ENCODE measurements at regions not wholly inside any gene's neighbourhood (a gene's known extent, or its start where the extent isn't known, plus 50 kb on each side); places are given as distances from the start of the nearest gene placed in this dataset.

DNA sequence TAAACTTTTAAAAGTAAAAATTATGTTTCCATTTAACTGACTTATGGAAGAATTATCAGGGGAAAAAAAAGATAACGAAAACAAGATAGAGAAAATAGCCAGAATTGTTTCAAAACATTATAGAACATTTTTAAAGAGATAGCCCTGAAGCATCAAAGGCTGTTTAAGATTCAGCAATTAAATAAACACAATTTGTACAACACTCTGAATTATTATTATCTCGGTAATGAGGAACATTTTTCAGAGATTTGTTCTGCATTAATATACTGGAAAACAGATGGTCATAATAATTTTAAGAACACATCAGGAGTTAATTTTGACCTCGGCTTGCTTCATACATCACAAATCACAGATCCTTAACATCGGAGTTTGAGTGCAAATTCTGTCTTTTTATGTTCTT is 643.8 kb downstream of the SORCS1 start:
- H3K9me3 ChIP-seq (ENCODE audit: low read depth) = no peaks in the 10 kb centered on the region
- 72% methylated on average over 4 of the region's 4 CpGs for WGBS (ENCODE audit: low lambda C conversion rate, missing lambda C conversion rate)
- no peaks in the 10 kb centered on the region for H4K20me1 ChIP-seq (ENCODE audit: insufficient read depth, poor library complexity, severe bottlenecking)
- H3K79me2 ChIP-seq = no peaks in the 10 kb centered on the region
- no peaks in the 10 kb centered on the region for H3K27me3 ChIP-seq
- H3K4me3 ChIP-seq = no peak overlapping the region
- TF ChIP-seq CTCF (IDR thresholded peaks at IDR 0.05; ENCODE audit: poor library complexity) = no peak
- no peak for TF ChIP-seq EZH2 (IDR thresholded peaks at IDR 0.05; ENCODE audit: borderline replicate concordance)
- no peak for TF ChIP-seq EZH2phosphoT487 (IDR thresholded peaks at IDR 0.05; ENCODE audit: low read depth, severe bottlenecking, unreplicated experiment)
- H3K9me2 ChIP-seq (replicated peaks; ENCODE audit: insufficient read depth) = no peaks in the 10 kb centered on the region
- H3K4me2 ChIP-seq = no peak overlapping the region
- H3K27ac ChIP-seq = no peak overlapping the region
- H2AFZ ChIP-seq = no peak overlapping the region
- no peaks in the 10 kb centered on the region for H3K4me1 ChIP-seq (ENCODE audit: insufficient read depth)
- no peaks in the 10 kb centered on the region for H3K36me3 ChIP-seq (replicated peaks; ENCODE audit: insufficient read depth, low read depth)
- no peak for DNase-seq (ENCODE audit: low spot score)

- no peak for DNase-seq (ENCODE audit: low spot score)
- WGBS (ENCODE audit: low lambda C conversion rate, missing lambda C conversion rate) = 84% methylated on average over 2 of the region's 2 CpGs
- Histone ChIP-seq H3K36me3 (replicated peaks; ENCODE audit: insufficient read depth, low read depth) (no peaks in the 10 kb centered on the region), H3K9me3 (ENCODE audit: low read depth) (no peaks in the 10 kb centered on the region), H2AFZ (no peak overlapping the region), H3K4me3 (no peak overlapping the region), H4K20me1 (ENCODE audit: insufficient read depth, poor library complexity, severe bottlenecking) (no peaks in the 10 kb centered on the region), H3K27me3 (no peaks in the 10 kb centered on the region), H3K4me1 (ENCODE audit: insufficient read depth) (no peaks in the 10 kb centered on the region), H3K27ac (no peak overlapping the region), H3K9me2 (replicated peaks; ENCODE audit: insufficient read depth) (no peaks in the 10 kb centered on the region), H3K4me2 (no peak overlapping the region), H3K79me2 (no peaks in the 10 kb centered on the region)
- TF ChIP-seq EZH2phosphoT487 (IDR thresholded peaks at IDR 0.05; ENCODE audit: low read depth, severe bottlenecking, unreplicated experiment) = no peak
- no peak for TF ChIP-seq EZH2 (IDR thresholded peaks at IDR 0.05; ENCODE audit: borderline replicate concordance)
- TF ChIP-seq CTCF (IDR thresholded peaks at IDR 0.05; ENCODE audit: poor library complexity) = no peak
Observed at GRCh38 chr10:106519376-106520030, 645.0 kb downstream of the SORCS1 start.

DNA sequence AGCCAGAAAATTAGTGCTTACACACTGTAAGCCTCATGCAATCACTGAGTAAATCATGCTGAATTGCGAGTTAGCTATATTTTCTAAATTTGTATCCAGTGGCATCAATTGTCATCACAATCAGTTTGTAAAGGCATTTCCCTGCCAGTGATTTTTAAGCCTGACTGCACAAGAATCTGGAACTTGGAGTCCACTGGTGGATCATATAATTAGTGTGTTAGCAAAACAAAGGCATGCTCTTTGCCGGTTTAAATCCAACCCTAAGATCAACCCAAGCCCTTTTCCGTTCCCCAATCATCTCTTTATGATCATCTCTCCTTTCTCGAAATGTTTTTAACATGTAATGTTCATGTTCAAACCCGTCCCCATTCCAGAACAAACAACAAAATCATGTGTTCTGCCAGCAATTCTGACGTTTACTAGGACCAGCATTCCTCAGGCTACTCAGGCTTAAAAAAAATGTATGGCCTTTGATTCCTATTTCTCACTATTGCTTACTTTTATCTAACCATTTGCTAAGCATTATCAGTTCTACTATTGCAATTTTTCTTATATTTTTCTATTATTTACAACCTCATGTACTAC is 649.2 kb downstream of the SORCS1 start:
- Histone ChIP-seq H2AFZ (no peak overlapping the region), H3K36me3 (replicated peaks; ENCODE audit: insufficient read depth, low read depth) (no peaks in the 10 kb centered on the region)

More for the DNA sequence above, 649.2 kb downstream of the SORCS1 start:
- Histone ChIP-seq H3K9me3 (ENCODE audit: low read depth) (no peaks in the 10 kb centered on the region), H3K9me2 (replicated peaks; ENCODE audit: insufficient read depth) (no peaks in the 10 kb centered on the region), H4K20me1 (ENCODE audit: insufficient read depth, poor library complexity, severe bottlenecking) (no peaks in the 10 kb centered on the region), H3K27me3 (no peaks in the 10 kb centered on the region), H3K4me3 (no peak overlapping the region), H3K4me1 (ENCODE audit: insufficient read depth) (no peaks in the 10 kb centered on the region), H3K4me2 (no peak overlapping the region), H3K79me2 (no peaks in the 10 kb centered on the region), H3K27ac (no peak overlapping the region)
- 67% methylated on average over 6 of the region's 6 CpGs for WGBS (ENCODE audit: low lambda C conversion rate, missing lambda C conversion rate)
- no peak for DNase-seq (ENCODE audit: low spot score)
- TF ChIP-seq EZH2phosphoT487 (IDR thresholded peaks at IDR 0.05; ENCODE audit: low read depth, severe bottlenecking, unreplicated experiment) (no peak), CTCF (IDR thresholded peaks at IDR 0.05; ENCODE audit: poor library complexity) (no peak), EZH2 (IDR thresholded peaks at IDR 0.05; ENCODE audit: borderline replicate concordance) (no peak)
